Gastrocnemius medialis (tissue), 4 donors: ENCODE measurements at regions not wholly inside any gene's neighbourhood (a gene's known extent, or its start where the extent isn't known, plus 50 kb on each side); places are given as distances from the start of the nearest gene placed in this dataset.

Experiments used
- POLR2A ChIP-seq, 2 donors: fragments of 450-650 bp; IDR thresholded peaks; one replicate each; pipeline ENCODE4 v1.6.1; 2017; ENCODE audit warnings: antibody characterized with exemption in 2 of 2, mild to moderate bottlenecking in 2 of 2, moderate library complexity in 2 of 2
- TF ChIP-seq, protein P1 (sequence below), 5 experiments: fragments of 450-650 bp in 3 of 5; fragments of 200-600 bp in 2 of 5; sonication (generic) in 2 of 5; IDR thresholded peaks in 4 of 5; conservative IDR thresholded peaks in 1 of 5; 1 replicate in 4 of 5; 2 replicates in 1 of 5; pipeline ENCODE4 v1.5.1; 2016 to 2019; ENCODE audit warnings: antibody characterized with exemption in 5 of 5, mild to moderate bottlenecking in 3 of 5, moderate library complexity in 3 of 5

DNA sequence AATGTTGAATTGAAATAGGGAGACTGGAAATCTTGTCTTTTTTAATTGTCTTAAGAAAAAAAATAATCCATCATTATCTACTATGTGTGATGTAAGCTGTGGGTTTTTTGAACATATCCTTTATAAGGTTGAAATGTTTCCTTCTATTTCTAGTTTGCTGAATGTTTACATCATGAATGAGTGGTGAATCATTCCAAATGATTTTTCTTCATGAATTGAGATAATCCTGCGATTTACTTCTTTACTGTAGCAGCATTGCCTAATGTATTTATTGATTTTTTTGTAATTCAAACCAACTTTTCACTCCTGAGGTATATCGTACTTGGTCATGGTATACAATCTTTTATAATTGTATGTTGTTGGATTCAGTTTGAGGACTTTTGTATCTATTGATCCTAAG, 607.6 kb upstream of the PFKP start:
- TF ChIP-seq, protein P1, sequence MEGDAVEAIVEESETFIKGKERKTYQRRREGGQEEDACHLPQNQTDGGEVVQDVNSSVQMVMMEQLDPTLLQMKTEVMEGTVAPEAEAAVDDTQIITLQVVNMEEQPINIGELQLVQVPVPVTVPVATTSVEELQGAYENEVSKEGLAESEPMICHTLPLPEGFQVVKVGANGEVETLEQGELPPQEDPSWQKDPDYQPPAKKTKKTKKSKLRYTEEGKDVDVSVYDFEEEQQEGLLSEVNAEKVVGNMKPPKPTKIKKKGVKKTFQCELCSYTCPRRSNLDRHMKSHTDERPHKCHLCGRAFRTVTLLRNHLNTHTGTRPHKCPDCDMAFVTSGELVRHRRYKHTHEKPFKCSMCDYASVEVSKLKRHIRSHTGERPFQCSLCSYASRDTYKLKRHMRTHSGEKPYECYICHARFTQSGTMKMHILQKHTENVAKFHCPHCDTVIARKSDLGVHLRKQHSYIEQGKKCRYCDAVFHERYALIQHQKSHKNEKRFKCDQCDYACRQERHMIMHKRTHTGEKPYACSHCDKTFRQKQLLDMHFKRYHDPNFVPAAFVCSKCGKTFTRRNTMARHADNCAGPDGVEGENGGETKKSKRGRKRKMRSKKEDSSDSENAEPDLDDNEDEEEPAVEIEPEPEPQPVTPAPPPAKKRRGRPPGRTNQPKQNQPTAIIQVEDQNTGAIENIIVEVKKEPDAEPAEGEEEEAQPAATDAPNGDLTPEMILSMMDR (IDR thresholded peaks at IDR 0.05 in 4 of 5, conservative IDR thresholded peaks at IDR 0.05 in 1 of 5): no peak
- no peak for TF ChIP-seq POLR2A (IDR thresholded peaks at IDR 0.05)
